ENCODE measurements at regions not wholly inside any gene's neighbourhood (a gene's known extent, or its start where the extent isn't known, plus 50 kb on each side); places are given as distances from the start of the nearest gene placed in this dataset.

GRCh38 chr5:68709239-68709638 lies 384.6 kb upstream of the SLC30A5 start:
- DNase-seq (ENCODE audit: low read depth in 2 of 2): no peak

- DNase-seq (ENCODE audit: low read depth in 2 of 2): no peak
These were observed 383.3 kb upstream of the SLC30A5 start for GRCh38 chr5:68710514-68710913.

GRCh38 chr5:68711293-68712200 lies 382.3 kb upstream of the SLC30A5 start:
- no peak for DNase-seq (ENCODE audit: low read depth in 2 of 2)

- no peak for DNase-seq (ENCODE audit: low read depth in 2 of 2)
These were observed 379.0 kb upstream of the SLC30A5 start for GRCh38 chr5:68714810-68715209.

GRCh38 chr5:68720884-68721610 lies 372.8 kb upstream of the SLC30A5 start:
- no peak for DNase-seq (ENCODE audit: low read depth in 2 of 2)

- no peak for DNase-seq (ENCODE audit: low read depth in 2 of 2)
These were observed 371.5 kb upstream of the SLC30A5 start for GRCh38 chr5:68722357-68722756.

- no peak for DNase-seq (ENCODE audit: low read depth in 2 of 2)
These were observed 367.7 kb upstream of the SLC30A5 start for GRCh38 chr5:68725905-68726683.

- DNase-seq (ENCODE audit: low read depth in 2 of 2): no peak
These were observed 365.9 kb upstream of the SLC30A5 start for GRCh38 chr5:68727931-68728330.

- no peak for DNase-seq (ENCODE audit: low read depth in 2 of 2)
These were observed 364.1 kb upstream of the SLC30A5 start for GRCh38 chr5:68729678-68730077.

- no peak for DNase-seq (ENCODE audit: low read depth in 2 of 2)
These were observed 363.4 kb upstream of the SLC30A5 start for GRCh38 chr5:68730220-68730978.

GRCh38 chr5:68730979-68731654 lies 362.7 kb upstream of the SLC30A5 start:
- no peak for DNase-seq (ENCODE audit: low read depth in 2 of 2)

GRCh38 chr5:68732251-68732650 lies 361.6 kb upstream of the SLC30A5 start:
- DNase-seq (ENCODE audit: low read depth in 2 of 2): no peak

- DNase-seq (ENCODE audit: low read depth in 2 of 2): no peak
These were observed 359.0 kb upstream of the SLC30A5 start for GRCh38 chr5:68734781-68735180.

GRCh38 chr5:68738236-68738635 lies 355.6 kb upstream of the SLC30A5 start:
- DNase-seq (ENCODE audit: low read depth in 2 of 2): no peak

GRCh38 chr5:68738841-68739240 lies 355.0 kb upstream of the SLC30A5 start:
- DNase-seq (ENCODE audit: low read depth in 2 of 2): no peak

- no peak for DNase-seq (ENCODE audit: low read depth in 2 of 2)
These were observed 354.1 kb upstream of the SLC30A5 start for GRCh38 chr5:68739752-68740151.

GRCh38 chr5:68740226-68740910 lies 353.4 kb upstream of the SLC30A5 start:
- no peak for DNase-seq (ENCODE audit: low read depth in 2 of 2)

GRCh38 chr5:68744206-68744605 lies 349.6 kb upstream of the SLC30A5 start:
- DNase-seq (ENCODE audit: low read depth in 2 of 2): no peak

GRCh38 chr5:68745448-68745847 lies 348.4 kb upstream of the SLC30A5 start:
- no peak for DNase-seq (ENCODE audit: low read depth in 2 of 2)

- no peak for DNase-seq (ENCODE audit: low read depth in 2 of 2)
These were observed 347.6 kb upstream of the SLC30A5 start for GRCh38 chr5:68746220-68746619.

All from stimulated activated CD8-positive, alpha-beta memory T cell treated with anti-CD3 and anti-CD28 coated beads, Interleukin-7, amount 100 ng/mL, for 1 hour (primary cell).